CD4-positive, alpha-beta T cell treated with Interleukin-2 at 100 ng/mL for 4 hours (primary cell): ENCODE measurements at regions not wholly inside any gene's neighbourhood (a gene's known extent, or its start where the extent isn't known, plus 50 kb on each side); places are given as distances from the start of the nearest gene placed in this dataset.

Source experiments
- DNase-seq: peaks from one replicate; pipeline ENCODE4 v3.0.0-alpha.2; 2020; ENCODE audit warnings: low spot score

DNA sequence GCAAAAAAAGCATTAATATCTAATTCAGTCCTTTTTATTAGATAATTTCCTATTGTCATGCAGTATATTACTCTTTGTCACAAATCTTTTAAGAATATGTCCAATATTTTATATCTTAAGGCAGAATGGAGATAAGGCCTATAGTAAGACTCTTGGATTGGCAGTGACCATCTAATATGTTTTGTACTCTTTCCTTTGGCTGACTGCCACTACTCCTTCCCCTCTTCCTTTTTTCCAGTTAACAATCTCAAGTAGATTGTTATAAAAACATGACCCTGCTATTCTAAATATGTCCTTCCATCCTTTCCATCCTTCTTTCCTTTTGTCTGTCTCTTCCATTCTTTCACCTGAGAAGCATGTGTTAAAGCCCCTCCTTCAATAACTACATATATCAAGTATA lies 92.8 kb upstream of the TMEM168 start:
- no peak for DNase-seq

DNA sequence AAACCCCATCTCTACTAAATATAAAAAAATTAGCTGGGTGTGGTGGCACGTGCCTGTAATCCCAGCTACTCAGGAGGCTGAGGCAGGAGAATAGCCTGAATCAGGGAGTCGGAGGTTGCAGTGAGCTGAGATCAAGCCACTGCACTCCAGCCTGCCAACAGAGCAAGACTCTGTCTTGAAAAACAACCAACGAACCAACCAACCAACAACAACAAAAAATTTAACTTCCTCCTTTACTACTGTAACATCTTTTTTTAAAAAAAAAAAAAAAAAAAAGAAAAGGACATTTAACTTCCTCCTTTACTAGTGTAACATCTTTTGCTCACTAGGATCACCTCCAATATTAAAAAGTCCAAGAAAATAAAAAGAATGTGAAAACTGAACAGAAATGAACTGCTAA lies 92.3 kb upstream of the TMEM168 start:
- DNase-seq, result no peak

DNA sequence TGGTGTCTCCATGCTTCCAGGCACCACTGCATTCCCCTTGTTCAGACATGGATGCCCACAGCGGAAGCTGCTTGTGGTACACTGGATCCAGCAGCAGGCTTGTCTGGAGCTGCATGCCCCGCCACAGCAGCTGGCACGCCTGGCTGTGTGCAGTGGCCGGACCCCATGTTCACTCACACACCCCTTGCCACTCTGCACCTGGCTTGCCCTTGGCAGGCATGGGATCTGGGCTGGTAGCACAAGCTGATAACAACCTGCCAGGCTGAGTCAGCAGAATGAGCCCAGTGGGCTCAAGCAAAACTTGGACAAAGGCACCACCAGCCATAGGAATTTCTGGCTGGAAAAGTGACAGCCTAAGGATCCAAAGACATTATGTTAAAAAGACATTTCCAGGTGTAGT lies 91.8 kb upstream of the TMEM168 start:
- DNase-seq, result no peak

DNA sequence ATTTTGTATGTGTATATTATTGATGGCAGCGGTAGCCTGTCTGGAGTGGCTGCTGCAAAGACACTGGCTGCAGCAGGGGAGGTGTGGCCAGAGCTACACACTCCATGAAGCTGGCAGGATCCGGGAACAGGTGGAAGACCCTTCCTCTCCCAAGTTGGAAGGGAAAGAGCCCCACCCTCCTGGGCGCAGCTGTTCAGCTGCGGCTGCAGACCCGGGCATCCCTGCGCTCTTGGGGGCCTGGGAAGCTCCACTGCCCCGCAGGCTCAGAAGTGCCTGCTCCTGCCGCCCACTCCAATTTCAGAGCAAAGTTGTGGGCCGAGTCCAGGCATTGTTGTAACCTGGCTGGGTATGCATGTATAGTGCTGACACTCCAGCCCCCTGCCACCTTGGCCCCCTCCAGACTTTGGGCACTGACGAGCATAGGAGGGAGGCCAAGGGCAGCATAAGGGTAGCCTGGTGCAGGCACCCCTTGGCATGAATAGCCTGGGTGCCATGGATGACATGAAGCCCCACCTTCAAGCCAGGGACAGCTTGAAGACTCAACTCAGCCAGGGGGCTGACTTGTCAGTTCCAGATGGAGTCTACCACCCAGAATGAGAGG lies 90.7 kb upstream of the TMEM168 start:
- DNase-seq, result no peak

DNA sequence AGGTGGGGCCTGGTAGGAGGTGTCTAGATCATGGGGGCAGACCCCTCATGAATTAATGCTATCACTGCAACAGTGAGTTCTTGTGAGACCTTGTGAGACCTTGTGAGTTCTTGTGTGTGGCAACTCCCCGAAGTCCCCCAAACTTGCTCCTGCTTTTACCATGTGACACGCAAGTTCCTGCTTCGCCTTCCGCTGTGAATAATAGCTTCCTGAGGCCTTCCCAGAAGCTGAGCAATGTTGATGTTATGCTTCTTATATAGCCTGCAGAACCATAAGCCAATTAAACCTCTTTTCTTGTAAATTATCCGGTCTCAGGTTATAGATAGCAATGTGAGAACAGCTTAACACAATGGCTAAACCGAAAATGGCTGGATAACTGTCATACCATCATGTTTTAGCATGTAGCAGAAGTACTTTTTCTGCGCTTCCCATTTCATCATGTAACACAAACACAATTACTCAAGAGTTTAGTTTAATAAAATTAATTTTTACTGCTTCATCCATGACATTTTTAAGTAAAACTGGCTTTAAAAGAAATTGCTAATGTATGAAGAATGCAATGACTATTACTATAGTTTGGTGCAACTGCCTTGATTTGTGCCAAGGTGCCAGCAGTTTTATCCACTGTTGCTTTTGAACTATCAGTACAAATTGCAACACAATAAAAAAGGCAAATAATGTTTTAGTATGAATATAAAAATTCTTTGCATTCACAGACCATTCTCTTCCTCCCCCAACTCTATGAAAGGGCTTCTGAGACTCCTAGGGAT lies 87.7 kb upstream of the TMEM168 start:
- no peak for DNase-seq

DNA sequence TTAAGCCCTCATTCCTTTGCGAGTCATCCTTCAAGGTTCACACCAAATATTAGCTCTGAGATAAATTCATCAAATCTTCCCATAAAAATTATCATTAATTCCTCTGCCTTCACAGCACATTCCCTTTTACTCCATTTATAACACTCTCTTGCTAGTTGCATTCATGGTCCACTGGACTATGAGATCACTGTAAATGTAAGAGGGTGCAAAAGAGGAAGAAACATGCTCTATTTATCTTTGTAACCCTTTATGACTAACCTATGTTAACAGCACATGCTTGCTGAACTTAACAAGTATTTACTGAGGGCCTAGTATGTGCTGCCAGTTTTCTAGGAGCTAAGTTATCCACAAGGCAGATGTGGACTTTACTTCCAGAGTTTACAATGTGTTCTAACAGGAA lies 86.7 kb upstream of the TMEM168 start:
- DNase-seq, result no peak

DNA sequence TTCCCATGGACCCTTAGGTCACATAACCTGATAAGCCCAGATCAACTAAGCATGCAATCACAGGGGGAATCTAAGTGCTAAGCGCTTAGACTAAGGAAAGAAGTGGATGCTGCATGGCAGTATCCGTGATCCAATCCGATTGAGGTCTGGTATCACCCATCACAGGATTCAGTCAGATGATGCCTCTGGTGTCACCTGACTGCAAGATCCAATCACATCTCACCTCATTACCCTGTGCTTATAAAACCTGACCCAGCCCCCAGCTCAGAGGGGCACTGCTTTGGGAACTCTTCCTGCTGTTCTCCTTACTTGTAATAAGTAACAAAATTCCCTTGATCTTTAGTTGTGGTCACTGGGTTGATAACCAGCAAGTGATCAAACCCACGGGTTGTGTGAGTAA lies 84.7 kb upstream of the TMEM168 start:
- DNase-seq, result no peak

DNA sequence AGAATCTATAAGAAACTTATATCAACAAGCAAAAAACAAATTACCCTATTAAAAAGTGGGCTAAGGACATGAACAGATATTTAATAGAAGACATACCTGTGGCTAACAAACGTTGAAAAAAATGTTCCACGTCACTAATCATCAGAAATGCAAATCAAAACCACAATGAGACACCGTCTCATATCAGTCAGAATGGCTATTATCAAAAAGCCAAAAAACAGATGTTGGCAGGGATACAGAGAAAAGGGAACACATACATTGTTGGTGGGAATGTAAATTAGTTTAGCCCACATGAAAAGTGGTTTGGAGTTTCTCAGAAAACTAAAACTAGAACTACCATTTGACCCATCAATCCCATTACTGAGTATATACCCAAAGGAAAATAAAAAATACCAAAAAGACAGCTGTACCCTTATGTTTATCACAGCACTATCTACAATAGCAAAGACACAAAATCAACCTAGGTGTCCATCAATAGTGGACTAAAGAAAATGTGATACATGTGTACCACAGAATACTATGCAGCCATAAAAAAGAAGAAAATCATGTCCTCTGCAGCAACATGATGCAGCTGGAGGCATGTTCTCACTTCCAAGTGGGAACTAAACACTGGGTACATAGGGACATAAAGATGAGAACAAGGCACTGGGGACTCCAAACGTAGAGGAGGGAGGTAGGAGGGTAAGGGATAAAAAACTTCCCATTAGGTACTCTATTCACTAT lies 83.8 kb upstream of the TMEM168 start:
- no peak for DNase-seq

DNA sequence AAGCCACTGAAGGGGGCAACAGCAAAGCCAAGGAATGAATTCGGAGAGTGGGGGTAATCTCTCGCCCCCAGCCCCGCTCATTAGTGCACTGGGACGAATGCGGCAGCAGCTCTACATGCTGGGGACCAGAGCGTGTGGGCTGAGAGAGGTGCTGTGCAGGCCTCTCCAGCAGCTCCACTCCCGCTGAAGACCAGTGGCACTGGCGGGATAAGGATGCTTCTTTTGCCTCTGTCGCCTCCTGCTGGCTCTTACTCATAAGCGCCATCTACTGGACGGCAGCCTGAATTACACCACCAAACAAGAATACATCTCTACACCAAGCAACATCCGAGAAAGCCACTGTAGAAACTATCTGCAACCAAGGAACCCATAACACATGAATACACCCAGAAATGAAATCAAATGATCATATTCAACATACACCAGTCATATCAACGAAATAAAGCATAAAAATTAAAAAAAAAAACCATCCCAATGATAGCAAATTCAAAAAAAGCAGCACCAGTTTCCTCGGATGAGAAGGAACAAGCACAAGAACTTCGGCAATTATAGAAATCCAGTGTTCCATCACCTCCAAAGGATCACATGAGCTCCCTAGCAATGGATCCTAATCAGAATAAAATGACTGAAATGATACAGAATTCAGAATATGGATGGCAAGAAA lies 79.0 kb upstream of the TMEM168 start:
- DNase-seq, result peak; percentile 64

DNA sequence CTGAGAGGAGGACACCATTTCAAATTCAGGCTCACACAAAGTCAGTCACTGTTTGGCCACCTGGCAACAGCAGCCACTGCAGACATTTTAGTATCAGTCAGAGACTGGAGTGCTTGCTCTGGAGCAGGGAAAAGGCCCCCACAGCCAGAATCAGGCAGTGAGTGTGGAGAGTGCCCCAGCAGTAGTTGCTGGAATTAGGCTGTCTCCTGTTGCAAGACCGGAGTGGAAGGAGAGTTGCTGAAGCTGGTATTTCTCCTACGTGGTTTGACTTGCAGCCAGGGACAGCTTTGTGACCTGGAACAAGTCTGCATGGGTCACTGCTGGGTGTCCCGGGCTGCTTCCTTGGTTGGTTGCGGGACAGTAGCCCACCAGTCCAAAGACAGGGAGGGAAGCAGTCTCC lies 78.4 kb upstream of the TMEM168 start:
- DNase-seq, result no peak

DNA sequence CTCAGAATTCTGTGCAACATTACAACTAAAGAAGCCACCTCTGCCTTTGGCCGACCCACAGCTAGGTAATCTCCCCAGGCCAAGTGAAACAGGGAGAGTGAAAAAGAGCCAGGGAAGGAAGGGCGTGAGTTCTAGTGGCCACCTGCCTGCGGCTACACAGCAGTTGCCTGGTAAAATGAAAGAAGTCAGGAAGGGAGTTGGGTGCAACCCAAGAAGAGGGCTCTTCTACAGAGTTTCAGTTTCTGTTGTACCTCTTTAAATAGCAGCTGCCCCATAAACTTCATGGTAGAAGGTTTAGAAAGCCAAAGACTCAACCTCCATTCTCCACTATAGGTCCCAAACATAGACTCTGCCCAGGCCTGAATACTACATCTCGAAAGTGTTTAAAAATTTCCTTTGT lies 76.2 kb upstream of the TMEM168 start:
- no peak for DNase-seq

DNA sequence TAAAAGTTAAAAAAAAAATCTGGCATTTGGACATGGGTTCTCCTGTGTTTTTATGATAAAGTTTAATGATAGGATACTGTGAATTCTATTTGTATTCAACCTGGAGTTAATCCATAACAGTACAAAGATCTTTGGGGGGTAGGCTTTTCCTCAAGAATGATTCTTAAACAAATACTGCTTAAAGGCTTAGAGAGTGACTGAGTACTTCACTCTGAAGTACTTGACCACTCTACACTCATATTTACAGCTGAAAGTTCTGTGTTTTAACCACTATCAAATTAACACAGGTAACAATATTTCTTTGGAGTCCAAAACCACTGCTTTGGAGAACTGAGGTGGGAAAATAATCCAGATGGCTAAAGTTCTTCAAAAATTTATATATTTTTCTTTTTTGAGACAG lies 74.2 kb upstream of the TMEM168 start:
- no peak for DNase-seq

DNA sequence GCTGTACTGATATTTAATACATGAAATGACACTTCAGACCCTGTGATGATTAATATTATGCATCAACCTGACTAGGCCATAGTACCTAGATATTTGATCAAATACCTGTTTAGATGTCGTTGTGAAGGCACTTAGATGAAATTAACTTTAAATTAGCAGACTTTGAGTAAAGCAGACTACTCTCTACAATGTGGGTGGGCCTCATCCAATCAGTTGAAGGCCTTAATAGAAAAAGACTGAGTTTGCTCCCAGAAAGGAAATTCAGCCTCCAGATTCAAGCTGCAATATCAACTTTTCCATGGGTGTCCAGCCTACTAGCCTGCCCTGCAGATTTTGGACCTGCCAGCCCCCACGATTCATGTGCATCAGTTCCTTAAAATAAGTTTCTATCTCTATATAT lies 68.6 kb upstream of the TMEM168 start:
- DNase-seq, result no peak

DNA sequence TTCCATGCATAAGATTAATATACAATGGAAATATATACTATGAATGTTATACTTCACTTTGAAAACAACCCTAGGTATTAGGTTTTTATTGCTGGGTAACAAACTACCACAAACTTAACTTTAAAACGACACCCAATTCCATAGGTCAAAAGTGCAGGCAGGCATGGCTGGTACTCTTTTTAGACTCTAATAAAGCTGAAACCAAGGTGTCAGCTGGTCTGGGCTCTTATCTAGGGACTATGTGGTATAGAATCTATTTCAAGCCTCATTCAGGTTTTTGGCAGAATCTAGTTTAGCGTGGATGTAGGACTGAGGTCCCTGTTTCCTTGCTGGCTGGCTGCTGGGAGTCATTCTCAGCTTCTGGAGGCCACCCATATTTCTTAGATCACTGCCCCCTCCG lies 65.0 kb upstream of the TMEM168 start:
- DNase-seq, result no peak

DNA sequence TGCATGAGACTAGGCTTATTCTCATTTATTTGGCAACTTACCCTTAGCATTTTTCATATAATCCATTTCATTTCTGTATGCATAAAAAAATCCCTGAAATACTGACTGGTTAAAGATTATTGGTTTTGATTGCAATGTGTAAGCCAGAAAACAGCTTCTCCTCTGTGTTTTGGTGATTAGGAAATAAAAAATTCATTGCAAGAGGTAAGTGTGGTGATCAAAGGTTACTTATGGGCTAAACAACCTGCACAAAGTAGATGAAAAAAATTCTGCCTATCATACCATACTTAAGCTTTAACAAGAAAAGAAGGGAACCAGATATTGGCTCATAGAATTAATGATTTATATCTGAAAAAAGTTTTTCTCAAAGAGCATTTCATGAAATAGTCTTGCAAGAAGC lies 64.0 kb upstream of the TMEM168 start:
- DNase-seq, result no peak

DNA sequence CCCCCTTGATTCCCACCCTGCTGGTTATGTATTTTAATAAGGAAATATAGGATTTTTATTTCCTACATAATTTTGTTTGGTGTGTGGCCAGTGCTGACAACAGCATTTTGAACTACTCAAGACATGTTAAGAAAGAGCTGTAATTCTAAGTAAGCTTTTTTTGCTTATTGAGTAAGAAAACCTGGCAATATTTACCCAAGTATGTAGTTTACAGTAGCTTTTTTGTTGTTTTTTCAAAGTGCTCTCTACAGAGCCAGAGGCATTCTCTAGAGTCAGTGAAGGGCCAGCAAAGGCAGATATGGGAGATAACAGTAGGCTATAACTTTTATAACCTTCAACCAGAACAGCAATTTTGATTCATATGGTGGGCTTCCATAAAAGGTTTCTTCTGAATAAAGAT lies 63.2 kb upstream of the TMEM168 start:
- DNase-seq, result no peak

DNA sequence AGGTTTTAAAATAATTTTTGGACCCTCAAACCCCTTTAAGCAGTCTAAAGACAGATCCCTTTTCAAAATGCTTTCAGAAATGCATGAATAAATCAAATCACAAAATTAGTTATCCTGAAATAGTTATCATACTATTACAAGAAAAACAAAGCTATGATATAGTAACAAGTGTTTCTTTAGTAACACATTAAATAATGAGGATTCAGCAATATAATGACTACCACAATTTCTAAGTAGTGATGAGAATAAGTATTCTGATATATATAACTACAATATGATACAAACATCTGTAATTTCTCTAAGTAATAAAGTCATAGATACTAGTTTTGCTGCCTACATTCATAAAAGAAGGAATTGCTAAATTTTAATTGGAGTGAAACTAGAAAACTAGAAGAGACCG lies 53.0 kb upstream of the TMEM168 start:
- DNase-seq, result no peak
